ENCODE measurements at regions not wholly inside any gene's neighbourhood (a gene's known extent, or its start where the extent isn't known, plus 50 kb on each side); places are given as distances from the start of the nearest gene placed in this dataset.
"Not testable (repeated sequence)": the region's sequence is repeated elsewhere in the genome, so short reads cannot be mapped to it uniquely, and the experiment has no call there.

DNA sequence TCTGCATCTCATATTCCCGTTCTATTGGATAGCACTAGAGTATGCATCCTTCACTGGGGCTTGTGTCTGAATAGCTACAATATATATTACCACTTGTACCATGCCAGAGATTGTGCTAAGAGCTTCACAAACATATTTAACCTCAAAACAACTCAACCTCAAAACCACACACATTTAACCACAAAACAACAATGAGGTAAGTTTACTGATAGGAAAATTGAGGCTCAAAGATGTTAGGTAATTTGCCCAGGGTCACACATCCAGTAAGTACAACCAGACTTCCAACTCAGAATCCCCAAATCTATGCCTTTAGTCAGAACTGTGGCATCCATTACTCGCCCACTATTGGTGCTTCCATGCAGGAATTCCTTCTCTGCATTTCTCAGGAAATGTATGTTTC, 220.0 kb downstream of the FAM43A start:
- no peak for ATAC-seq (replicated peaks)
- H3K4me1 Mint-ChIP-seq: no peaks in the 10 kb centered on the region
- no peaks in the 10 kb centered on the region for H3K36me3 Mint-ChIP-seq (ENCODE audit: low read depth)
- H3K9me3 Mint-ChIP-seq: no peaks in the 10 kb centered on the region
- H3K27me3 Mint-ChIP-seq: peaks cover 23% of the 10 kb centered on the region
- H3K4me3 Mint-ChIP-seq: no peak overlapping the region
- no peak overlapping the region for H3K27ac Mint-ChIP-seq

GRCh38 chr3:194906229-194906629, 220.5 kb downstream of the FAM43A start:
- peak; percentile 49 for ATAC-seq (replicated peaks)

DNA sequence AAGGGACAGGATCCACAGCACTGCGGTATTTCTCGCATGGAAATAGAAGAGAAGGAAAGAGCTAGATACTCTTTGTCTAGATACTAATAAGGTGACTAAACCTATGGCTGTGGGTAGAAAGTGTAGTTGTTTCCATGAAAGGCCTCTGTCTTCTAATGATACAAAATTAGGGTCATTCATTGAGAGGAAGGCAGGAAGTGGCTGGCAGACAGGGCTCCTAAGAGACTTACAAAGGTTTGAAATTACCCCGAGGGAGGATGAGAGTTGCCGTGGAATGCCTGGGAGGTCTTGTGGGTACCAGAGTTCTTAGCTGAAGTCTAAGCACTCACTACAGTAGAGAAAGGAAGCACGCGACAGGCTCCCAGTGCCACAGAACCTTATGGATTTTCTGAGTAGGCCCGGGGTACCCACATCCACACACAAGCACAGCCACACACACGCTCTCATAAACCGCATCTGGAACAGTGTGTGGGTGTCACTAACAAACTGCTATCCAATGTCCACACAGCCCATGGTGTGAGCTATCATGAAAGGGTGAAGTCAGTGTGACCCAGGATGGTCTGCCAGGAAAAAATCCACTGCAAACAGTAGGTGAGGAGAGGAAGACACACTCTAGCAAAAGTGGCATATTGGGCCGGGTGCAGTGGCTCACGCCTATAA, 221.4 kb downstream of the FAM43A start:
- ATAC-seq (replicated peaks): peak; percentile 62
- no peaks in the 10 kb centered on the region for H3K36me3 Mint-ChIP-seq (ENCODE audit: low read depth)
- peak overlapping the region; percentile 42 for H3K27ac Mint-ChIP-seq
- no peaks in the 10 kb centered on the region for H3K9me3 Mint-ChIP-seq
- no peak overlapping the region for H3K4me3 Mint-ChIP-seq
- peaks cover 26% of the 10 kb centered on the region for H3K27me3 Mint-ChIP-seq
- no peaks in the 10 kb centered on the region for H3K4me1 Mint-ChIP-seq

More at GRCh38 chr3:194906229-194906629, 220.5 kb downstream of the FAM43A start:
- Mint-ChIP-seq H3K4me3 (no peak overlapping the region), H3K4me1 (no peaks in the 10 kb centered on the region), H3K27me3 (peaks cover 23% of the 10 kb centered on the region), H3K27ac (no peak overlapping the region), H3K9me3 (no peaks in the 10 kb centered on the region), H3K36me3 (ENCODE audit: low read depth) (no peaks in the 10 kb centered on the region)

DNA sequence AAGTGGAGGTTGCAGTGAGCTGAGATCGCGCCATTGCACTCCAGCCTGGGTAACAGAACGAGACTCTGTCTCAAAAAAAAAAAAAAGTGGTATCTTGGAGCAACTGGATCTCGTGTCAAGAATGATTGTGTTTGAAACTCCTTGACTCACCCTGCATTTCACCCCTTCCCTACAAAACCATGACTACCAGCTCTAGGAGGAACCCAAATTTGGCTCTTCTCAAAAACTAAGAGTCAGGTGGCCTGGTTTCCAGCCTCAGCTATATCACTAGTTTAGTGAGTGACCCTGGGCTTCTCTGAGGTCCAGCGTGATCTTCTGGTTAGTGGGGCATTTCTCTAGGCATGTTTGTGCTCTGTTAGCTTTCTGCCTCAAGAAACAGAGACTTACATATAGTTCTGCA, 222.1 kb downstream of the FAM43A start:
- peaks cover 25% of the 10 kb centered on the region for H3K27me3 Mint-ChIP-seq
- H3K9me3 Mint-ChIP-seq: no peaks in the 10 kb centered on the region
- no peak overlapping the region for H3K4me3 Mint-ChIP-seq
- no peak overlapping the region for H3K27ac Mint-ChIP-seq
- H3K4me1 Mint-ChIP-seq: no peaks in the 10 kb centered on the region
- no peaks in the 10 kb centered on the region for H3K36me3 Mint-ChIP-seq (ENCODE audit: low read depth)
- ATAC-seq (replicated peaks): peak; percentile 38

GRCh38 chr3:194908496-194908895, 222.8 kb downstream of the FAM43A start:
- Mint-ChIP-seq H3K4me1 (no peaks in the 10 kb centered on the region), H3K27ac (no peak overlapping the region), H3K27me3 (peaks cover 28% of the 10 kb centered on the region), H3K4me3 (no peak overlapping the region), H3K9me3 (no peaks in the 10 kb centered on the region), H3K36me3 (ENCODE audit: low read depth) (no peaks in the 10 kb centered on the region)
- no peak for ATAC-seq (replicated peaks)

DNA sequence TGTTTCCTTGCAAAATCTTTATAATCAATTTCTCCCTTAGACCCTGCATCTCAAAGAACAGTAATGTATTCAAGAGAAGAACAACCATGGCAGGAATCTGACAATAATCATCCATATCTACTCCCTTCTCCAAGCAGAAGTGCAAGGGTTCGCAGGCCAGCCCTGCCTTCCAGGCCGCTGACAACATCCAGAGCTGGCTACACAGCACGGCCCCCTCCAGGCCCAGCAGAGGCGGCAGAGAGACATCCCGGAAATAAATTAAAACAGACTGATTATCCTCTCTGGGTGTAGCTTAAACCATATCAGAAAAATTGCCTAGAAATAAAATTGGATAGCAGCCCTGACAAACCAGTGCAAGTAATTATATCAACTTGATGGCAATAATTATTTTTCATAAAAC, 223.3 kb downstream of the FAM43A start:
- no peak for ATAC-seq (replicated peaks)
- no peak overlapping the region for H3K4me3 Mint-ChIP-seq
- peaks cover 26% of the 10 kb centered on the region for H3K27me3 Mint-ChIP-seq
- H3K4me1 Mint-ChIP-seq: no peaks in the 10 kb centered on the region
- H3K36me3 Mint-ChIP-seq (ENCODE audit: low read depth): no peaks in the 10 kb centered on the region
- no peak overlapping the region for H3K27ac Mint-ChIP-seq
- H3K9me3 Mint-ChIP-seq: no peaks in the 10 kb centered on the region

DNA sequence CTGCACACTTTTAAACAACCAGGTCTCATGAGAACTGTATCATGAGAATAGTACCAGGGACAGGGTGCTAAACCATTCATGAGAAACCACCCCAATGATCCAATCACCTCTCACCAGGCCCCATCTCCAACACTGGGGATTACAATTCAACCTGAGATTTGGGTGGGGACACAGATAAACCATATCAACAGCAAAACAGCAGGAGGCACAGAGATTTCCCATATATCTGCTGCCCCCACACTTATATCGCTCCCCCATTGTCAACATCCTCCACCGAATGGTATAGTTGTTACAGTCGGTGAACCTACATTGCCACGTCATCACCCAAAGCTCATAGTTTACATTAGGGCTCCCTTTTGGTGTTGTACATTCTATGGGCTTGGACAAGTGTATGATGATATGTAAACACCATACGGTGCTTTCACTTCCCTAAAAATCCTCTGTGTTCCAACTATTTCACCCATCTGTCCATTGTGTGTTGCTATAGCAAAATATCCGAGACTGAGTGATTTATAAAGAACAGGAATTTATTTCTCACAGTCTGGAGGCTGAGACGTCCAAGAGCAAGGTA, 224.8 kb downstream of the FAM43A start:
- Mint-ChIP-seq H3K27me3 (peaks cover 31% of the 10 kb centered on the region), H3K9me3 (no peaks in the 10 kb centered on the region), H3K4me1 (no peaks in the 10 kb centered on the region), H3K4me3 (no peak overlapping the region), H3K27ac (no peak overlapping the region), H3K36me3 (ENCODE audit: low read depth) (no peaks in the 10 kb centered on the region)
- no peak for ATAC-seq (replicated peaks)

- no peaks in the 10 kb centered on the region for H3K36me3 Mint-ChIP-seq (ENCODE audit: low read depth)
- H3K9me3 Mint-ChIP-seq: peaks cover 5% of the 10 kb centered on the region
- peaks cover 38% of the 10 kb centered on the region for H3K27me3 Mint-ChIP-seq
- ATAC-seq (replicated peaks): no peak
- H3K27ac Mint-ChIP-seq: no peak overlapping the region
- no peak overlapping the region for H3K4me3 Mint-ChIP-seq
- H3K4me1 Mint-ChIP-seq: no peaks in the 10 kb centered on the region
Measured at GRCh38 chr3:194913316-194913715, 227.6 kb downstream of the FAM43A start.

GRCh38 chr3:194924889-194925288, 239.2 kb downstream of the FAM43A start:
- not testable (repeated sequence) for ATAC-seq (replicated peaks); H3K4me3 Mint-ChIP-seq

DNA sequence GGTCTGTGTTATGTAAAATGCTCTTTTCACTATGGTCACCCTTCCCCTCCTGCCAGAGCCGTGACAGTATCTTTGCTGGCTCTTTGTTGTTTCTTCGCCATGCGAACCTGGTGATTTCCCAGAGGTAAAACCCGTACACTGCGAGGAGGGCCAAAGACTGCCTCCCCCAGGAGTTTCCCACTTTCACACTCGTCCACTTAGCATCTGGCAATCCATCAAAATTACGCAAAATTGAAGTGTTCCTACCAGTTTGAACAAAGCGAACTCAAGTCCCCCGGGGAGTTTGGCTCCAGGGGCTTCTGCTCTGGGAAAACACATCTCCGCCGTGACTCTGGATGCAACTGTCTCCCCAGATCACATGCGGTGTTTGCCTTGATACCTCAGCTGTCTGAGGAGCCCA, 239.9 kb downstream of the FAM43A start:
- Mint-ChIP-seq H3K27ac (no peak overlapping the region), H3K27me3 (peaks cover 50% of the 10 kb centered on the region), H3K9me3 (no peaks in the 10 kb centered on the region), H3K36me3 (ENCODE audit: low read depth) (no peaks in the 10 kb centered on the region), H3K4me3 (no peak overlapping the region), H3K4me1 (no peaks in the 10 kb centered on the region)
- ATAC-seq (replicated peaks): no peak

More at GRCh38 chr3:194924889-194925288, 239.2 kb downstream of the FAM43A start:
- not testable (repeated sequence) for H3K27ac Mint-ChIP-seq; H3K36me3 Mint-ChIP-seq (ENCODE audit: low read depth); H3K9me3 Mint-ChIP-seq; H3K4me1 Mint-ChIP-seq
- H3K27me3 Mint-ChIP-seq: peaks cover 53% of the 10 kb centered on the region

GRCh38 chr3:194928227-194928626, 242.5 kb downstream of the FAM43A start:
- H3K4me1 Mint-ChIP-seq: no peaks in the 10 kb centered on the region
- no peaks in the 10 kb centered on the region for H3K9me3 Mint-ChIP-seq
- H3K36me3 Mint-ChIP-seq (ENCODE audit: low read depth): no peaks in the 10 kb centered on the region
- H3K27me3 Mint-ChIP-seq: peaks cover 49% of the 10 kb centered on the region
- no peak for ATAC-seq (replicated peaks)
- no peak overlapping the region for H3K4me3 Mint-ChIP-seq
- H3K27ac Mint-ChIP-seq: no peak overlapping the region

GRCh38 chr3:194928831-194929577, 243.3 kb downstream of the FAM43A start:
- H3K9me3 Mint-ChIP-seq: no peaks in the 10 kb centered on the region
- peaks cover 41% of the 10 kb centered on the region for H3K27me3 Mint-ChIP-seq
- no peak for ATAC-seq (replicated peaks)
- no peak overlapping the region for H3K4me3 Mint-ChIP-seq
- H3K27ac Mint-ChIP-seq: no peak overlapping the region
- H3K4me1 Mint-ChIP-seq: no peaks in the 10 kb centered on the region
- H3K36me3 Mint-ChIP-seq (ENCODE audit: low read depth): no peaks in the 10 kb centered on the region

DNA sequence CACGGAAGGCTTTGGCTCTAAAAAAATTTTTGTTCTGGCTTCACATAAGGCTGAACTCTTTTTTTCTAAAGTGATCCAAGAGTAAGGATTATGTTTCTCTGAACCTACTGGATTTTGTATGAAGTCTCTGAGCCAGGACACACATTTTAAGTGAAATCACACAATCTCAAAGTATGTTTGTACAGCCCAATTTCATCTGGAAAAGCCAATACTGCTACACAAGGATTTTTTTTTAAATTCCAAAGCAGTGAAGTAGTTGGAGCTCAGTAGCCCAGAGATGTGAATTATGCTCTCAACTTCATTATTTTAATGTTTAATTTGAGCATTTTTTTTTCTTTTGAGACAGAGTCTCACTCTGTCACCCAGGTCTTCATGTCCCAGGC, 243.9 kb downstream of the FAM43A start:
- ATAC-seq (replicated peaks): no peak
- Mint-ChIP-seq H3K27ac (no peak overlapping the region), H3K27me3 (peaks cover 37% of the 10 kb centered on the region), H3K4me1 (no peaks in the 10 kb centered on the region), H3K9me3 (no peaks in the 10 kb centered on the region), H3K36me3 (ENCODE audit: low read depth) (no peaks in the 10 kb centered on the region), H3K4me3 (no peak overlapping the region)

GRCh38 chr3:194930377-194931204, 244.9 kb downstream of the FAM43A start:
- H3K27me3 Mint-ChIP-seq: peaks cover 35% of the 10 kb centered on the region
- no peaks in the 10 kb centered on the region for H3K9me3 Mint-ChIP-seq
- H3K4me1 Mint-ChIP-seq: no peaks in the 10 kb centered on the region
- no peak for ATAC-seq (replicated peaks)
- no peak overlapping the region for H3K27ac Mint-ChIP-seq
- no peak overlapping the region for H3K4me3 Mint-ChIP-seq
- H3K36me3 Mint-ChIP-seq (ENCODE audit: low read depth): no peaks in the 10 kb centered on the region
